Keratinocyte (primary cell): ENCODE measurements at regions not wholly inside any gene's neighbourhood (a gene's known extent, or its start where the extent isn't known, plus 50 kb on each side); places are given as distances from the start of the nearest gene placed in this dataset.

Source experiments
- DNase-seq: peaks from one replicate; pipeline ENCODE4 v3.0.0-alpha.2; 2011; ENCODE audit warnings: low read depth, missing footprints, low spot score
- FAIRE-seq: peaks from 2 replicates; lab custom pipeline; 2011; peaks lifted over from hg19 to GRCh38; lab: Jason Lieb, UNC
- H2AFZ ChIP-seq: 2 replicates; pipeline ENCODE4 v1.6.0; 2012; ENCODE audit warnings: low read length, control low read depth, inconsistent platforms; ENCODE audit not compliant: control insufficient read depth
- H3K27ac ChIP-seq: 2 replicates; pipeline ENCODE4 v1.5.1; 2011; ENCODE audit warnings: low read length; ENCODE audit not compliant: control insufficient read depth, insufficient read depth
- H3K27me3 ChIP-seq: 3 replicates; pipeline ENCODE4 v1.6.0; 2011; ENCODE audit warnings: low read length; ENCODE audit not compliant: control insufficient read depth, insufficient read depth; ENCODE audit errors: extremely low read depth
- H3K36me3 ChIP-seq, 2 experiments: 2 replicates in 1 of 2; 3 replicates in 1 of 2; pipeline ENCODE4 v1.5.1; 2011; ENCODE audit warnings: low read length in 2 of 2, mild to moderate bottlenecking in 1 of 2; ENCODE audit not compliant: control insufficient read depth in 2 of 2, insufficient read depth in 2 of 2; ENCODE audit errors: extremely low read depth in 1 of 2
- H3K4me1 ChIP-seq: 3 replicates; pipeline ENCODE4 v1.5.1; 2011; ENCODE audit warnings: low read length; ENCODE audit not compliant: control insufficient read depth, insufficient read depth; ENCODE audit errors: extremely low read depth
- H3K4me2 ChIP-seq: 3 replicates; pipeline ENCODE4 v1.6.0; 2011; ENCODE audit warnings: low read depth, low read length; ENCODE audit not compliant: control insufficient read depth, insufficient read depth; ENCODE audit errors: extremely low read depth
- H3K4me3 ChIP-seq, 3 experiments: fragments of 200-600 bp in 1 of 3; sonication (generic) in 1 of 3; 2 replicates in 2 of 3; 3 replicates in 1 of 3; pipeline ENCODE4 v1.5.1; 2011 to 2016; ENCODE audit warnings: low read length in 3 of 3, mild to moderate bottlenecking in 3 of 3, control low read depth in 2 of 3, inconsistent platforms in 1 of 3, low read depth in 1 of 3, mixed read lengths in 1 of 3, mixed run types in 1 of 3, moderate library complexity in 1 of 3; ENCODE audit not compliant: control insufficient read depth in 2 of 3, insufficient read depth in 2 of 3; ENCODE audit errors: extremely low read depth in 1 of 3
- H3K79me2 ChIP-seq: 2 replicates; pipeline ENCODE4 v1.6.0; 2012; ENCODE audit warnings: low read length; ENCODE audit not compliant: control insufficient read depth, insufficient read depth
- H3K9ac ChIP-seq: 3 replicates; pipeline ENCODE4 v1.6.0; 2011; ENCODE audit warnings: low read length; ENCODE audit not compliant: control insufficient read depth, insufficient read depth; ENCODE audit errors: extremely low read depth
- H3K9me1 ChIP-seq: 3 replicates; pipeline ENCODE4 v1.6.0; 2011; ENCODE audit warnings: low read length; ENCODE audit not compliant: control insufficient read depth, insufficient read depth; ENCODE audit errors: extremely low read depth
- H3K9me3 ChIP-seq: 2 replicates; pipeline ENCODE4 v1.5.1; 2012; ENCODE audit warnings: low read depth, low read length; ENCODE audit not compliant: control insufficient read depth
- H4K20me1 ChIP-seq: 3 replicates; pipeline ENCODE4 v1.6.0; 2011; ENCODE audit warnings: low read length; ENCODE audit not compliant: control insufficient read depth, insufficient read depth; ENCODE audit errors: extremely low read depth
- CTCF ChIP-seq, 3 experiments: IDR thresholded peaks in 1 of 3; conservative IDR thresholded peaks in 1 of 3; optimal IDR thresholded peaks in 1 of 3; 2 replicates in 2 of 3; 3 replicates in 1 of 3; pipeline versions ENCODE3 to v1.5.1; 2011; ENCODE audit warnings: low read length in 3 of 3, mild to moderate bottlenecking in 3 of 3, moderate library complexity in 2 of 3, control low read depth in 1 of 3, inconsistent platforms in 1 of 3; ENCODE audit not compliant: insufficient read depth in 2 of 3; ENCODE audit errors: extremely low read depth in 1 of 3
- EZH2 ChIP-seq: IDR thresholded peaks from one replicate; pipeline ENCODE4 v1.6.1; 2012; ENCODE audit warnings: inconsistent platforms, mild to moderate bottlenecking, low read length, moderate library complexity
- dilution Hi-C: fragments of 300-500 bp; cut with MboI; formaldehyde crosslinking; loops from one replicate; pipeline ENCODE4 v1.7.0; 2020; ENCODE audit warnings: low sequenced_read_pairs; ENCODE audit not compliant: extremely low pct_ligation_motif_present

DNA sequence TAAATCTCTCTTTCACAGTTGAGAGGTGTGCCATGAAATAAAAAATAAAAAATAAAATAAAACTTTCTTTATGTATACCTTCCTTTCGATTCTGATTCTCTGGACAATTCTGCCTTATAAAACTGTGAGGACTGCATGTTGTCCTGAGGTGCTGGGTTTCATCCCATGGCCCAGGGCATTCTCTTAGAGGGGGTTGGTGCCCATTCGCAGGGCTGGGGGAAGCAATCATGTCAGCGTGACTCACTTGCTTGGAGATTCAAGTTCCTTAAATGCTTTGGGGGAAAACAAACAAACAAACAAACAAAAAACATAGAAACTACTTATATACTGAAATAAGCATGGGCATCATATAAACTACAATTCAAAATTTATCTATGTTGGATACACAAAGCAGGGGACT lies 122.0 kb upstream of the ST6GAL2 start:
- Histone ChIP-seq H4K20me1 (no peaks in the 10 kb centered on the region), H3K36me3 (no peaks in the 10 kb centered on the region), H3K27me3 (no peaks in the 10 kb centered on the region), H2AFZ (no peak overlapping the region), H3K9me1 (no peaks in the 10 kb centered on the region), H3K9me3 (peaks cover 2% of the 10 kb centered on the region), H3K27ac (no peak overlapping the region), H3K4me2 (no peak overlapping the region), H3K4me1 (no peaks in the 10 kb centered on the region), H3K4me3 (no peak overlapping the region), H3K9ac (no peak overlapping the region), H3K79me2 (no peaks in the 10 kb centered on the region)
- FAIRE-seq: no peak
- TF ChIP-seq CTCF (optimal IDR thresholded peaks at IDR 0.05 in 1 of 3, IDR thresholded peaks at IDR 0.05 in 1 of 3, conservative IDR thresholded peaks at IDR 0.05 in 1 of 3; ENCODE audit: extremely low read depth in 1 of 3, insufficient read depth in 2 of 3, low read length in 3 of 3) (no peak), EZH2 (no peak)
- no peak for DNase-seq
- dilution Hi-C loops: no loop called here

GRCh38 chr2:107008843-107009242 lies 122.9 kb upstream of the ST6GAL2 start:
- DNase-seq: no peak
- no peaks in the 10 kb centered on the region for H3K36me3 ChIP-seq
- no peak overlapping the region for H3K4me3 ChIP-seq
- H3K27me3 ChIP-seq: no peaks in the 10 kb centered on the region
- no peak overlapping the region for H2AFZ ChIP-seq
- TF ChIP-seq EZH2 (no peak), CTCF (optimal IDR thresholded peaks at IDR 0.05 in 1 of 3, IDR thresholded peaks at IDR 0.05 in 1 of 3, conservative IDR thresholded peaks at IDR 0.05 in 1 of 3; ENCODE audit: extremely low read depth in 1 of 3, insufficient read depth in 2 of 3, low read length in 3 of 3) (no peak)
- no peaks in the 10 kb centered on the region for H3K4me1 ChIP-seq
- H4K20me1 ChIP-seq: no peaks in the 10 kb centered on the region
- no peak overlapping the region for H3K27ac ChIP-seq
- H3K79me2 ChIP-seq: no peaks in the 10 kb centered on the region
- dilution Hi-C loops: no loop called here
- no peak for FAIRE-seq
- no peak overlapping the region for H3K4me2 ChIP-seq
- peaks cover 2% of the 10 kb centered on the region for H3K9me3 ChIP-seq
- no peaks in the 10 kb centered on the region for H3K9me1 ChIP-seq
- H3K9ac ChIP-seq: no peak overlapping the region
